ENCODE measurements at regions not wholly inside any gene's neighbourhood (a gene's known extent, or its start where the extent isn't known, plus 50 kb on each side); places are given as distances from the start of the nearest gene placed in this dataset.

- Histone ChIP-seq H3K9ac (ENCODE audit: low read length) (peak overlapping the region; percentile 60), H3K9me3 (ENCODE audit: low read length) (no peaks in the 10 kb centered on the region), H3K36me3 (ENCODE audit: low read depth, low read length) (no peaks in the 10 kb centered on the region), H3K27ac (ENCODE audit: low read length) (peak overlapping the region; percentile 93), H3K79me2 (ENCODE audit: low read length) (no peaks in the 10 kb centered on the region), H3F3A (ENCODE audit: low read length, unreplicated experiment) (no peaks in the 10 kb centered on the region), H3K4me2 (ENCODE audit: low read length) (peak overlapping the region; percentile 53), H3K27me3 (ENCODE audit: low read length) (no peaks in the 10 kb centered on the region), H2AFZ (ENCODE audit: low read length) (no peak overlapping the region), H4K20me1 (ENCODE audit: low read length) (no peaks in the 10 kb centered on the region), H3K4me3 (ENCODE audit: low read length) (no peak overlapping the region), H3K4me1 (ENCODE audit: insufficient read depth, low read length) (peaks cover 23% of the 10 kb centered on the region), H3K9me2 (replicated peaks; ENCODE audit: low read length) (no peaks in the 10 kb centered on the region)
- no TSS peak for BruUV-seq (replicated peaks)
- intact Hi-C loops (cut with micrococcal nuclease) = loop anchor here (2.0 kb wide), 2 partner anchors 14 to 220 kb away; no protein-coding TSS in a partner anchor
- DNase-seq (peak; percentile 97), ATAC-seq (peak; percentile 97)
- TF ChIP-seq CTCF (conservative IDR thresholded peaks at IDR 0.05; ENCODE audit: low read depth, low read length) = no peak
- no peak for TF ChIP-seq EZH2phosphoT487 (IDR thresholded peaks at IDR 0.05; ENCODE audit: borderline replicate concordance, low read length)
- no peak for TF ChIP-seq EZH2 (IDR thresholded peaks at IDR 0.05; ENCODE audit: low read length, unreplicated experiment)
- ChIA-PET CTCF (no interaction called here), POLR2A (ENCODE audit: unreplicated experiment) (interaction anchor here (0.6 kb wide), 2 partner anchors 13 to 54 kb away, joined by 4 to 6 read pairs; no protein-coding TSS in a partner anchor)
These were observed 293.4 kb upstream of the BOD1L1 start for GRCh38 chr4:13920901-13921300.

- Histone ChIP-seq H3K4me2 (ENCODE audit: low read length) (no peak overlapping the region), H3F3A (ENCODE audit: low read length, unreplicated experiment) (no peaks in the 10 kb centered on the region), H3K36me3 (ENCODE audit: low read depth, low read length) (no peaks in the 10 kb centered on the region), H3K79me2 (ENCODE audit: low read length) (no peaks in the 10 kb centered on the region), H2AFZ (ENCODE audit: low read length) (no peak overlapping the region), H3K4me3 (ENCODE audit: low read length) (no peak overlapping the region), H4K20me1 (ENCODE audit: low read length) (no peaks in the 10 kb centered on the region), H3K4me1 (ENCODE audit: insufficient read depth, low read length) (peaks cover 23% of the 10 kb centered on the region), H3K9me2 (replicated peaks; ENCODE audit: low read length) (no peaks in the 10 kb centered on the region), H3K27me3 (ENCODE audit: low read length) (no peaks in the 10 kb centered on the region), H3K9me3 (ENCODE audit: low read length) (no peaks in the 10 kb centered on the region), H3K27ac (ENCODE audit: low read length) (peak overlapping the region; percentile 93), H3K9ac (ENCODE audit: low read length) (peak overlapping the region; percentile 47)
- intact Hi-C loops (cut with micrococcal nuclease) = loop anchor here (2.0 kb wide), 2 partner anchors 15 to 221 kb away; no protein-coding TSS in a partner anchor
- ChIA-PET POLR2A (ENCODE audit: unreplicated experiment) (no interaction called here), CTCF (no interaction called here)
- DNase-seq = no peak
- no peak for ATAC-seq
- no TSS peak for BruUV-seq (replicated peaks)
- TF ChIP-seq EZH2phosphoT487 (IDR thresholded peaks at IDR 0.05; ENCODE audit: borderline replicate concordance, low read length) = no peak
- TF ChIP-seq CTCF (conservative IDR thresholded peaks at IDR 0.05; ENCODE audit: low read depth, low read length) = no peak
- TF ChIP-seq EZH2 (IDR thresholded peaks at IDR 0.05; ENCODE audit: low read length, unreplicated experiment) = no peak
These were observed 294.3 kb upstream of the BOD1L1 start for GRCh38 chr4:13921805-13922204.

- Histone ChIP-seq H3K9ac (ENCODE audit: low read length) (no peak overlapping the region), H3K4me3 (ENCODE audit: low read length) (no peak overlapping the region), H3K79me2 (ENCODE audit: low read length) (no peaks in the 10 kb centered on the region), H2AFZ (ENCODE audit: low read length) (no peak overlapping the region), H3K27ac (ENCODE audit: low read length) (no peak overlapping the region), H3K36me3 (ENCODE audit: low read depth, low read length) (no peaks in the 10 kb centered on the region), H3K9me3 (ENCODE audit: low read length) (no peaks in the 10 kb centered on the region), H3F3A (ENCODE audit: low read length, unreplicated experiment) (no peaks in the 10 kb centered on the region), H3K4me2 (ENCODE audit: low read length) (no peak overlapping the region), H4K20me1 (ENCODE audit: low read length) (no peaks in the 10 kb centered on the region), H3K4me1 (ENCODE audit: insufficient read depth, low read length) (peaks cover 23% of the 10 kb centered on the region), H3K9me2 (replicated peaks; ENCODE audit: low read length) (no peaks in the 10 kb centered on the region), H3K27me3 (ENCODE audit: low read length) (no peaks in the 10 kb centered on the region)
- intact Hi-C loops (cut with micrococcal nuclease) = no loop called here
- DNase-seq (no peak), ATAC-seq (no peak)
- TF ChIP-seq EZH2 (IDR thresholded peaks at IDR 0.05; ENCODE audit: low read length, unreplicated experiment) (no peak), CTCF (conservative IDR thresholded peaks at IDR 0.05; ENCODE audit: low read depth, low read length) (no peak), EZH2phosphoT487 (IDR thresholded peaks at IDR 0.05; ENCODE audit: borderline replicate concordance, low read length) (no peak)
- ChIA-PET CTCF (no interaction called here), POLR2A (ENCODE audit: unreplicated experiment) (no interaction called here)
- BruUV-seq (replicated peaks) = no TSS peak
These were observed 294.9 kb upstream of the BOD1L1 start for GRCh38 chr4:13922459-13922858.
